DMS53 treated with DMSO at 0.1 percent for 48 hours (cell line): ENCODE measurements at regions not wholly inside any gene's neighbourhood (a gene's known extent, or its start where the extent isn't known, plus 50 kb on each side); places are given as distances from the start of the nearest gene placed in this dataset.
"Not testable (repeated sequence)": the region's sequence is repeated elsewhere in the genome, so short reads cannot be mapped to it uniquely, and the experiment has no call there.

Source experiments
- DNase-seq: peaks from one replicate; lab custom pipeline; 2025; ENCODE audit not compliant: unreplicated experiment; lab: John Stamatoyannopoulos, UW

DNA sequence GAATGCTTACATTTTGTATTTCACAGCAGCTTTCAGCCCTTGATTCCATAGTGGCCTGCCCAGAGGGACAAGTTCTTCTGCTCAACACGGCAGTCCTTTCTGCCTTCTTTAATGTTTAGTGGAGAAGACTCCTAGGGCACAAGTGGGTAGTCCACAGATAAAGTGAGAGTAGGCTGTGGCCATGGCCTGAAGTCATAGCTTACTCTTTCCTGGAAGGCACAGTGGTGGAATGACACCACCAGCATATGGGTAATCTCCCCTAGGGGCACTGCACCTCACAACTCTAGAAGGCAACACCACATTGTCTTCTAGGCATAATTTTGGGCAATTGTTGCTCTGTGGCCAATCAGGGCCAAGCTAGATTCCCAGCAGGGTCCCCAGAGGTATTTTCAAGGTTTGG is 155.4 kb upstream of the MAMLD1 start:
- no peak for DNase-seq

DNA sequence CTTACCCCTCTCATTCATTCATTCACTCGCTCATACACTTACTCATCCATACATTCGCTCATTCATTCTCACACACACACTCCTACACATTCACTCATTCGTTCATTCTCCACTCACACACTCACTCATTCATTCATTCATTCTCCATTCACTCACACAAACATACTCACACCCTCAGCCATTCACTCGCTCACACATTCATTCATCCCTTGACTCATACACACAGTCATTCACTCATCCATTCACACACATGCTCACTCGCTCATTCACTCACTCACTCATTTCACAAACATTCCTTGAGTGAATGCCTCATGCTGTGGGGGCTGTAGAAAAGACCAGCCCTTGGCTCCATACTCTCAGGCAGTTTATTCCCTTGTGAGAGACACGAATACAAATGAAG is 151.1 kb upstream of the MAMLD1 start:
- DNase-seq, result no peak

GRCh38 chrX:150212672-150213480 is 150.2 kb upstream of the MAMLD1 start:
- no peak for DNase-seq

DNA sequence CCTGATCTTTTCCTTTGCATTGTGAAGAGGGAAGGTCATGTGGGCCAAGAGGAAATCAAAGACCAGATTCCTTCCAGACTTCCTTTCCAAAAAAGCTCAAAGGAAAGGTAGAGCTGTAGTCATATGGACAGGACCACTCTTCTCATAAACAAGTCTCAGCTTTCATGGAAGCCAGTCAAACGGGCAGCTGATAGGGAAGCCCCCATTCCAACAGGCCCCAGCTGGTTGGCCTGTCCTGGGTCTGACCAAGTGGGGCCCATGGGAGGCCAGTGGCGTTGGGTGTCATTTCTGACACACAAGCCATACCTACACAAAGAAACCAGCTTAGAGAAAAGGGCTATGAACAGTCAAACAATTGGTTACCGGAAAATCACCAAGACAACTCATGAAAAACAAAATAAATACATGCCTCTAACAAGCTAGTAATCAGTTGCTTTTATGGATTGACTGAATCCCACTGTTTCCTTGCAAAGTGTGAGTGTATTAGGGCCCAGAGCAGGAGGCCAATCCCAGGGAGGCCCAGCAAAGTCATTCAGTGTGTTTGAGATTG is 149.6 kb upstream of the MAMLD1 start:
- no peak for DNase-seq

DNA sequence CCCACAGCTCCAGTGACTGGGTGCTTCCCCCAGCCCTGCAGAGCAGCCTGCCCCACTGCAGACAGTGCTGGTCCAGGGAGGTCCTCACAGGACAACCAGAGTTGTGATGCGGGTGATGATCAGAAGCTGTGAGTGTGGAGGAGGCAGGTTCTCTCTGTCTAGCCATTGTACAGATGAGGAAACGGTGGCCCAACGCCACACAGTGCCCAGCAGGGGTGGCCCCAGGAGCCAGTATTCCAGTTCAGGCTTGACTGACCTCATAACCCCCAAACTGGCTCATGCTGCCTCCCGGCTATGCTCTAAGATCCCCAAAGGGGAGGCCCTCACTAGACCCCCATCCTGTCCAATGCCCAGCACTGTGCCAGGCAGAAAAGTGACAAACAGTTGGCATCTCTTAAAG is 147.1 kb upstream of the MAMLD1 start:
- DNase-seq, result not testable (repeated sequence)

DNA sequence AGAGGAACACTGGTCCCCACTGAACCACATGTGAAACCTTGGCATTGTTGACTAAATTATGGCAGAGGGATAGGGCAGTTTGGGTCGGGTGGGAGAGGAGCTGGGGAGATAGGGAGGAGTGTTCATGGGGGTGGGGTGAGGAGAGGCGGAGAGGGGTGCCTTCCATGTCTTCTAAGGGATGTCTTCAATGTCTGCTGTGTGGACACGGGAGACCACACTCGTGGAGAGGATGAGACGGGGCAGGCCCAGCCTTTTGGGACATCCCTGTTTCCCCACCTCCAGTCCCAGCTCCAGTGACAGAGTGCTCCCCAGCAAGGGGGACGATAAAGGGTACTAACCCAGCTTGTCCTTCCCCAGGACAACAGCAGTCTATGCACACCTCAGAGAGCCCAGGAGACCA is 146.4 kb upstream of the MAMLD1 start:
- no peak for DNase-seq

DNA sequence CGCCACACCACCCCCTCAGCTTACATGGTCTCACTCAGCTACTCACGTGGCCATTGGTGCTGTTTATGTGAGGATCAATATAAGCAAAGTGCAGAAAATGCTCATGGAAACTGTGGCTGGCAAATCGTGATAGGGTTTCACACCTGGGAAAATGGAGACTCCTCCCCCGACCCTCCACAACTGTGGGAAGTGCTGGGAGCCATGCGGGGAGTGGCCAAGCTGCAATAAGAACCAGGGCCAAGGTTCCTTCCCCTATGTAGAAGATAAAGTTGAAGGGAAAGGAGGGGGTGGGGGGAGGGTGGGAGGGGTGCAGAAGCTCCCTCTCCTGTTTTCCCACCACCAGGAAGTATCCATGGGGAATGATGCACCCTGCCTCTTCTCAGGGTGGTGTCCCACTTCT is 145.5 kb upstream of the MAMLD1 start:
- no peak for DNase-seq

DNA sequence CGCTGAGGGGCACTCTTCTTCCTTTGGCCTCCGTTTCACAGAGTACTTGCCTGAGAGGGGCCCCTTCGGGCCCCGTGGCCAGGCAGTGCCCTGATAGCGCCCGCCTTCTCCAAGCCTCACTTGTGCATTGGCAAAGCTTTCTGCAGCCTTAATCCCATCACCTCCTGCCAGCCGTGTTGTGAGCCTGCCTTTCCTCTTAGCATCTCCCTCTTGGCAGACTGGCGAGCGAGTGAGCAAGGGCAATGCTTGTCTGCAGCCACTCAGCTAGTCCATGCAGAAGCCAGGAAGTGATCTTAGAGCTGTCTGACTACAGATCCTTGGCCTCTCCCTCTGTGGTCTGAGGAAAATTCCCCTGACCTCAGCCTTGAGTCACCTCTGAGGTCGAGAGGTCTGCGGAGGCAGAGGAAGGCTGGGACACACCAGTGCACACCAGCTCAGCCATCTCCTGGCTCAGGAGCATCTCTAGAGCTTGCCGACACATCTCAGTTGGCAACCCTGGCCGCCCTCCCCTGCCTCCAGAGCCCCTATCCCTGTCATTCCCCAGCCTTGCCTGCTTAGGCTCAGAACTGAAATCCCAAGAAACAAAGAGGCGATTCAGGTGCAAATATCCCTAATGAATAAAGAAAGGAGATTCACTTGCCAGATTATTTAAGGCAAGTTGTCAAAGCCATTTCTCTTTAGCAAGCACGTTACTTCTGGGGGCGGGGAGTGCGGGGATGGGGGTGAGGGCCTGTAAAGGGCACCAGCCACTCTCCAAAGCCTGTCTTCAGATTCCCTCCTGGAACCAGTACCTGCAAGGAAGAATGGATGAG is 143.5 kb upstream of the MAMLD1 start:
- DNase-seq, result no peak

DNA sequence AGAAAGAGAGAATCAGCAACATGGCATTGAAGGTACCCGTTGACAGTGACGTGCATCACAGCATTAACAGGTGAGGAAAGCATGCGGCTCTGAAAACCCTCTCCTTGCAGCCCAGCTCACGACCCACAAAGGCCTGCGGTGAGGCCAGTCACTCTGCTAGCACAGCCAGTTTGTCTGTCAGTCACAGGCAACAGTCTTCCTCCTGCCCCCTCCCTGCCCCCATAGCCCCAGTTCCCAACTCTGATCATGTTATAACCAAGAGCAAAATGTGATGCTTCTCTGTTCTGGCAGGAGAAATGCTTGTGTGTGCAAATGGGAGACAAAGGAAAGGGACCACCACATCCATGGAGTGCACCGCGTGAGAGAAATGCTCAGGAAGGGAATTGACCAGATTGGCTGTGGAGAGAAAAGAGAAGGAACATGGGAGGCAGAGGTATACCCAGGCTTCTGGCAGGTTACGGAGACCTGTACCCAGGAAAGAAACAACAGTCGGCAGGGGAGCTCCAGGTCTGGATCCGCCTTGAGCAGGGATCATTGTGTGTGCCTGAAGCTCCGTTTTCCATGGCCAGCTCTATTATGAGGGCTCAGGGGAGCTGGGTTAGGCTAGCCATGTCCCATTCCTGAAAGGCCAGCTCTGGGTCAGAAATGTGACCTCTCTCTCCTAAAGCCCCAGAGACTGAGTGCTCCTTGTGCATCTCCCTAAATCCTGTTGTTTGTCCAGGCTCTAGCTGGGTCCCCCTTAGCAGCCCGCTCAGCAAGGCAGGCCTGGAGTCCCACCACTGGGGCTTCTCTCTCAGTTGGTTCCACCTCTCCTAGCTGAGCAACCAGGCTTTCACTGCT is 139.7 kb upstream of the MAMLD1 start:
- no peak for DNase-seq

GRCh38 chrX:150224676-150225075 is 138.4 kb upstream of the MAMLD1 start:
- no peak for DNase-seq

DNA sequence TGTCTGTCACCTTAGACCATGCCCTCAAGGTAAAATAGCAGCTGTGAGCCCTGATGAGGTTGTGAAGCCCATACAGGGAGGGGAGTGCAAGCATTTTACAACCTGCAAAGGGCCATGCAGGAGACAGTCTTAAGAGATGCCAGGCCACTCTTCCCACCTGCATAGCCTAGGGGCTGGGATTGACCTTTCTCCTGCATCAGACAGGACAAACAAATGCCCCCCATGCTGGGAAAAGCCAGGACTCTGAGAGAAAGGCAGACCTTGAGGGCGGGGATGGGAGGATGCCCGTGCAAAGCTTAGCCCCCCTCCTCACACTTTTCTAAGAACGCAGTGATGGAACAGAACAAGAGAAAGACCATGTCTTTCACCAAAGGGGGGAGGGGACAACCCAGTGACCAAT is 137.9 kb upstream of the MAMLD1 start:
- no peak for DNase-seq

DNA sequence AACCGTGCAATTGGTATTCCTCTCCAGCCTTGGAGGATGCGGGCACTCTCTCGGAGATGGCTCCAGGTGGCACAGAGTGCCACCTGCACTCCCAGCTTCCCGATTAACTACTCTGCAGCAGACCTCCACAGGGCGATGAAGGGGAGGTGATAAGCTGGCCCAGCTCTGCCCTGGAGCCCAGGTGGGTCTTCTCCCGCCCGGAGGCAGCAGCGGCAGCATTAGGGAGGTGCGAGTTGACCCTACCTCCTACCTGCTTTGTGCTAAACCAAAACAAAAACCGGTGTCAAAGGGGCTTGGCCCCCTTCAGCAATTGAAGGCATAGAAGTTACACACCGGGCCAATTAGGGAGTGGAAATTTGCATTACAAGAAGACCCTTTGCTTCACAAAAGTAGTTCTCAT is 137.4 kb upstream of the MAMLD1 start:
- no peak for DNase-seq

DNA sequence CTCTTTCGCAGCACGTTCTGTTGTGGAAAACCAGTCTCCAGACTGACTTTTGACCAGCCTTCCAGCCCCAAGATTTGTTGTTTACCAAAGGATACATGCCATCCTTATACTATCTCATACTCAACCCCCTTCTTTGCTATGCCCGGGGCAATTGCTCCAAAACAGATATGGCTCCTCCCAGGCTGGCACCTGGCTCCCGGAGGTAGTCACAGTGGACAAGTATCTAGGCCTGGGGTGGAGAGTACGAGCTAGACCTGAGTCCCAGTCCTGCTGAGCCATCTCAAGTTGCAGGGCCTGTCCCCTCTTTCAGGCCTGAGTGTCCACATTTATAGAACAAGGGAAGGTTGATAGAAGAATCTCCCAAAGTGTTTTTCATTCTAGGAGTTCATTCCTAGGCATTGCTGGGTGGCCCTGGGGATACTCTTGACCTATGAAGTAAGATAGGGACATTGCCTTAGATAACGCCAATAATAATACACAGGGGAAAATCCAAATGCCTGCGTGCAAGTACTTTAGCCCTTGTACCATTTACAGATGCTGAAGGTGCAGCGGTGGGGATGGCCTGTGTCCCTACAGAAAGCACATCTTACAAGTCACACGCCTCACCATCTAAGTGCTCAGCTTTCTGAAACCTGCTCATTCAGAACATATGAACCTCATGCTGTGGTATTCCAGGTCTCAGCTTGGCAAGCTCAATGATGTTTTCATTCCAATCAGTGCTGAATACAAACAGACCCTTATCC is 136.7 kb upstream of the MAMLD1 start:
- no peak for DNase-seq

DNA sequence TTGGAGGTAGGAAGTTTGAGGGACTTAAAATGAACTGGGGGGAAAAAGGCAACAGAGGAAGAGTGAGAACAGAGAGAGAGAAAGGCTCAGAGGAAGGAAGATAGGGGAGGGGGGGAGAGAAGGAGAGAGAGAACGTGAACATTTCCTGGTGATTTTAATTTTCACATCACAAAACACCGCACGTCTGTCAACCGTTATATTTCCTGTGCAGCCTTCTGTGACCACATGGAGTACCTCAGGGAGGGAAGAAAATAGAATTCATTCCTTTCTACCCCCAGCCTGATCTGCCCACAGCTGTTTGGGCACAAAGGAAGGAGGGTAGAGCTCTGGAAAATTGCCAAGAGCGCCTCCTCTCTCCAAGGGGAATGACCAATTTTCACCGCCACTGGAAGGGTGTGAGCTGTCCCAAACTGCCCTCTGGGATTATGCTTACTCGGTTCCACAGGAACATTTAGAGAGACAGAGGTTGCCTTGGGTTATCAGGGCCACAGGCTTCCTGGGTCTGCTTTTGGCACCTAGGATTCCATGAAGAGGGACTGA is 135.7 kb upstream of the MAMLD1 start:
- DNase-seq, result no peak

DNA sequence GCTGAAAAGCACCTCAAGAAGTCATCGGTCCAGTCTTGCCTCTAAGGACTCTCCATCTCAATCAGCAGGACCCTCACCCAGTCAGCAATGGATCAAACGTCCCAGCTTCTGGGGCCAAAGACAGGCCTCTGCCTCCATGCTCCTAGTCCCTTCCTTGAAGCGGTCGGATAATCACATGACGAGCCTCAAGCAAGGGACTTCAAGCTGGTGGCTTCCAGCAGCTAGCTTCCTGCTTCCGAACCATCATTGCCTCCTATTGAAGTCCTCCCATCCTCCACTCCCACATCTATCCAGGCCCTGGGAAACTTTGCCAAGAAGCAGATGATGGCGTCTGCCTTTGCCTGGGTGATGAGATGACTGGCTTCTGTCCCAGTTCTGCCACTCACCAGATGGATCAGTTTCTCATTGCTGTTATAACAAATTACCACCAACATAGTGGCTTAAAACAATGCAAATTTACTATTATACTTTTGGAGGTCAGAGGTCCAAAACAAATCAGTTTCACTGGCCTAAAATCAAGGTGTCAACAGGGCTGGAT is 135.2 kb upstream of the MAMLD1 start:
- no peak for DNase-seq

DNA sequence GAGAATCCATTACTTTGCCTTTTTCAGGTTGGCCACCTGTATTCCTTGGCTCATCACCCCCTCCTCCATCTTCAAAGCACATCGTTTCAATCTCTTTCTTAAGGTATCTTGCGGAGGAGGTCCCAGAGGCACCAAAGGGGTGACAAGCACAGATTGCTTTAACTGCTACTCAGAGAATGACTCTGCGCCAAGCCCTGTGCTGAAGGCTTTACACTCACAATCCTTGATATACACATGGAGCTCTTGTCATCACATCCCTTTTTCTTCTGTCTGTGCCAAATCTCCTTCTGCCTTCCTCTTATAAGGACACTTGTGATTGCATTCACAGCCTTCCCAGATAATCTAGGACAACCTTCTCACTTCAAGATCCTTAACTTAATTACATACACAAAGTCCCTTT is 134.7 kb upstream of the MAMLD1 start:
- no peak for DNase-seq

DNA sequence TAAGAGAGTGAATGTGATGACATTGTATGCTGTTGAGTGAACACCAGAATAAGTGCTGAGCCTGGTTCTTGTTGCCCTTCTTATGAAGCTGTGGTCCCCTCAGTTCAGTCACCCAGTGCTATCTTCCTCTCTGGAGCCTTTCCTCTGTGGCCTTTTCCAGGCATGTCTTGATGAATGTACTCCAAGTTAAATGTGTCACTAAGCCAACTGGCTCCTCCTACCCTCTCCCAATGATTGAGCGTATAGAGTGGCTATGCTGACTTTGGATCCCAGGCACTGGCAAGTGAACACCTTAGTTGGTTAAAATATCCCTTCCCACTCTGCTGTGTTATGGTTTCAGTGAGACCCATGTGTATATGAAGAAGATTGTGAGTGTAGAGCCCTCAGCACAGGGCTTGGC is 134.1 kb upstream of the MAMLD1 start:
- DNase-seq, result no peak

DNA sequence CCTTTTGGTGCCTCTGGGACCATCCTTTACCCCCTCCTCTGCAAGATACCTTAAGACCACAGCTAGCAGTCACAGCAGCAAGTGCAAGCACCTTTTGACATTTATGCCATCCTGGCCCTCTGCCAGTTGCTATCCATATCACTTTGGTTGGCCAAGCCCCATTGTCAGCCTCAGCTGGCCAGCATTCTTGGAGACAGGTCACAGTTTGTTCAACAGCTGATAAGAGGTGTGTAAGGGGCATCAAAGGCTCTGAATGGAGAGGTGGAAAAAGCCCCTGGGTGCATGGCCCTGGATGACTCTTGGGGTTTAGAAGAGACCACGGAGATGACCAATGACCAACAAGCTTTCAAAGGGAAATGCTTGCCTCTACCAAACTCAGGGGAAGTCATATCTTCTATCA is 133.6 kb upstream of the MAMLD1 start:
- DNase-seq, result no peak

DNA sequence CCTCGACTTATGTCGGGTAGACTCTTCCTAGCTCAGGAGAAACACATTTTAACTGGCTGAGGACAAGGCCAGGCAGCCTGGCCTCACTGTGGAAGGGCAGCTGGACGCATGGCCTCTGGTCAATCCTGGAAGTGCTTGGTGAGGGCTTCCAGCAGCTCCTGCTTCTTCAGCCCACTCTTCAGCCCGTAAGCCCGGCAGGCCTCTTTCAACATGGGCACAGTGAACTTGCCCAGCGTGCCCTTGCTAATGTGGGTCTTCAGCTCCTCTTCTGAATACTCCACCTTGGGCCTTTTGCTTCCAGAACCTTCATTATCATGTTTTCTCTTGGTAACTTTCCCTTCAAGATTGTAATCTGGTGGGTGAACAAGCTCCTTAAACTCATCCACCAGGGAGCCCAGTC is 132.2 kb upstream of the MAMLD1 start:
- not testable (repeated sequence) for DNase-seq

GRCh38 chrX:150231368-150231767 is 131.7 kb upstream of the MAMLD1 start:
- DNase-seq, result not testable (repeated sequence)
